ENCODE measurements at regions not wholly inside any gene's neighbourhood (a gene's known extent, or its start where the extent isn't known, plus 50 kb on each side); places are given as distances from the start of the nearest gene placed in this dataset.

DNA sequence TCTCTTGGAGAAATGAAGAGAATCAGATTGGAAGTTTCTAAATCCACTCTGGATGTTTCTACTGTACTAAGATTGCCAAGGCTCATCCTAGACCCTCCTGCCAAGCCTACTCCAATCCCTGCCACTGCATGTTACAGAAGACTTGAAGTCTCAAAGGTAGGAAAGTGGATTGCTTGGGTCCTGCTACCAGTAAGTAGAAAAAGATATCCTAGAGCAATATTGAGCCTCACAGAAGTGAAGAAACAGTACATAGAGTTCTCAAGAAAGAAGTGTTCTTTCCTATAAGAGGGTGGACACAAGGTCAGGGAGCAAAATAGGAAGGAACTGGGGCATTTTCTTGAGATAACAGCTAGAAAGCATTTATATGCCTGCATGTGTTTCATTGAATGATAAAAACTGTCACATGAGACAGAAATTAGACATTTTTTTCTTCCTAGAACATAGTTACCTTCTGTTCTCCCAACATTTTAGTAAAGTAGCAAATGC is 232.9 kb downstream of the RBM43 start:
- FAIRE-seq, result no peak

DNA sequence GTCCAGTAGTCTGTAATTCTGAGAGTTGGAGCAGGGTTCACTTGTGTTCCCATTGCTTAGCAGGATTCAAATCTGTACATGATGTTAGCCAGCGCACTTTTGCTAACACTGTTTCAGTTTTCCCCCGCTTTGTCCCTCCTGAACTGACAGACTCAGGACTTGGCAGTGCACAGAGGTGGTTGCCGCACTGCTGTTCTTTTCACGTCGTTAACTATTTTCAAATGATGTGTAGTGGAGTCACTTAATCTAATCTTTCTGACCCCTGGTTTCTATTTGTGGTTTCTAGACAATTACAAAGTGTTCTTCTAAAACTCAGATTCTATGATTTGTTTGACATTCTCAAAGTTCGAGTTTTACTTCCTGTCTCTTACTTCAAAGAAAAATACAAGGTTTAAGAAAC is 234.5 kb downstream of the RBM43 start:
- no peak for FAIRE-seq

DNA sequence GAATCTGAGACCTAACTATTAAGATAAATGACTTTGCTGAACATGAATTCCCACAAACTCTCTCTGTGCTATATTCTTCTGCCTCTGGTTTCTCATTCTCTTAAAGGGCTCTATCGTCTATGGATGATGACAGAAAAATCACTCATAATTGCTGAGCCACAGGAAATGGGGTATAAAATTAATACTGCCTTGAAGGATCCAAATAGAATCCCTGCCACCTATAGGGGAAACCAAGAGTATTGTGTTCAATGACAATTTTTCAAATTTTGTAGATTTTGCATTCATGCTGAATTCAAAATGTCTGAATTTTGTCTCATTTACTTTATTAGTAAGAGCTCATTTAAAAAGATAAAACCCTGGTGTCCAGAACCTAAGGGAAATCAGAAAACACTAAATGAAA is 235.8 kb downstream of the RBM43 start:
- no peak for FAIRE-seq

GRCh38 chr2:151024696-151025251 is 236.9 kb downstream of the RBM43 start:
- FAIRE-seq, result no peak

DNA sequence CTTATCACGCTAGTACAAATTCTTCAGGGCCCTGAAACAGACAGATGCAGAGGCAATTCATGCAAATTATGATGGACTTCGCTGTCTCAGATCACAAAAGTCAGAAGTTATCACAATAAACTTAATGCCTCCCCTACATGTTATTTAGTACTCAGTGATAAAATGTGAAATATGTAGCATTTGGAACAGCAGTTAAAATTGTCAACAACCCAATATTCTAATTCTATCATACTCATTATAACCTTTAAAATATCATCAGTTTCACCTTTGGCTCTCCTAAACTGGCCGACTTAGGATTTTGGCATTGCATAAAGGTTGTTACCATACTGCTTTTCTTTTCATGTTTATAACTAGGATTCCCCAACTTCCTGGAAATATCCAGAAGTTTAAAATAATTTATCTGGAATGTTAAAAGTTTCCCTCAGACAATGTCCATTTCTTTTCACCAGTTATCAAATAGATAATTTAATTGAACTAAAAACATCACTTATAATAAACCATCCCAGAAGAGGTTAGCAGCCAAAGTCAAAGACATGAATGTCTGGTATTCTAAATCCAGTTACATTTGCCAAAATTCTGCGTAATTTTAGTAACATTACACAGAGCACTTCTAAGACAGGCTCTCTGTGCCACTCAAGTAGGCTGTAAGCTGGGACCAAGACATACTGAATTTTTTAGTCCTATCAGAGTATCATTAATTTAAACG is 239.8 kb downstream of the RBM43 start:
- FAIRE-seq, result peak; percentile 66

DNA sequence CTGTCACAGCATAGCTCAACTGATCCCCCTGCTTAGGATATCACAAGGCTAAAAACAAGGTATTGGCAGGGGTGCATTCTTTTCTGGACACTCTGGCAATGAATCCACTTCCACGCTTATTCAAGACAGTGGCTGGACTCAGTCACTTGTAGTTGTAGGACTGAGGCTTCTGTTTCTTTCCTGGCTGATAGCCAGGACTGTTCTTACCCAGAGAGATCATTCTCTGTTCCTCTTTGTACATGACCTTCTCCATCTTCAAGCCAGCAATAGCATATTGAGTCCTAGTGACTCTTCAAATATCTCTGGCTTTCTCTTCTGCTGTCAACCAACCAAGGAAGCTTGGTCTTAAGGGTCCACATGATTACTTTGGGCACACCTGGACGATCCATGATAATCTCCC is 241.3 kb downstream of the RBM43 start:
- FAIRE-seq, result no peak

DNA sequence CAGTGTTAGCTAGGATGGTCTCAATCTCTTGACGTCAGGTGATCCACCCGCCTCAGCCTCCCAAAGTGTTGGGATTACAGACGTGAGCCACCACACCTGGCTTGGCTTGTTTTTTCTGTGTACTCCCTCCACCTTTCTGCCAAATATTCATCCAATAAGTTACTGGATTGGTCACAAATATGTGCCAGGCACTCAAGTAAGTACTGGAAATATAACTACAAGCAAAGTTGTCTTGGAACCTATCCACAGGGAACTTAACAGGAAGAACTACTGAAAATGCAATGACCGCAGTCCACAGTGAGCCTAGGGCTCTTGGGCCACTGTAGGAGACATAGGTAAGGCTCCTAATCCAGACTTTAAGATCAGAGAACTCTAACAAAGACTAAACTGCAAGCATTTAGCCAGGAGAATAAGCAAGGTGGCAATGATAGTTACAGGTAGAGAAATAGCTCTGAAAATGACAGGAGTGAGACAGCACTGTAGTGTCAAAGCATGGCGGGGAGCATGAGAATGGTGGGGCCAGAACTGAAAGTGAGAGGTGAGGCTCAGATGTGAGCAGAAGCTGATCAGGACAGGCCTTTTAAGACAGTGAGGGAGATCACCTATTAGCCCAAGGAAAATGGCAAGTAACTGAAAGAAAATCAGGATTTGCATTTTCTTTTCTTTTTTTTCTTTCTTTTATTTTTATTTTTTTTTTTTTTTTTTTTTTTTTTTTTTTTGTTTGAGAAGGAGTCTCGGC is 252.1 kb downstream of the RBM43 start:
- peak; percentile 98 for FAIRE-seq

GRCh38 chr2:151007365-151007764 is 254.3 kb downstream of the RBM43 start:
- no peak for FAIRE-seq

DNA sequence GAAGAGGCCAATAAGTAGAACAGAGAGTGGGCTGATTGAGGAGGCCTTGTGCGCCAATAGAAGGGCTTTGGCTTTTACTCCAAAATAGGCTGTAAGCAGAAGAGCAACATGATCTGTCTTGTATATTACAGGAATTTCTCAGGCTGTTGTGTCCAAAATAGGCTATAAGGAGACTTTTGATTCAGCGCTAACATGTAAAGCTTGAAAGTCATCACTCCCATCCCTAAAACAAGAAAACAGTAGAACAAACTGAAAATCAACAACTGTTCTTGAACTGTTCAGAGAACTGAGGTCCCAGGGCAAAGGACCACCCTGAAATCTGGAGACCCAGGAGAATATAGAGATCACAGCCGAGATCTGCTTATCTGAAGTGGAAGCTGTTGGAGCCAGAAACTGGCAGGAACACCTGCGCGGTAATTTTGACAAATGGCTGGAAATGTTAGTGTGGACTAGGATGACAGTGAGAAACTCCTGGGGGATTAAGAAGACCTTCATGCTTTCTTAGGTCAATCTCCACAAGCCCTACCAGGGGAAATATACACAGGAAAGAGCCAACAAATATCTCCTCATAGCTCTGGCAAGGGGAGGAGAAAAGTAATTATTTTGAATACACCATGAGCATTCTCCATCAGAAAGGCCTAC is 258.6 kb downstream of the RBM43 start:
- no peak for FAIRE-seq

DNA sequence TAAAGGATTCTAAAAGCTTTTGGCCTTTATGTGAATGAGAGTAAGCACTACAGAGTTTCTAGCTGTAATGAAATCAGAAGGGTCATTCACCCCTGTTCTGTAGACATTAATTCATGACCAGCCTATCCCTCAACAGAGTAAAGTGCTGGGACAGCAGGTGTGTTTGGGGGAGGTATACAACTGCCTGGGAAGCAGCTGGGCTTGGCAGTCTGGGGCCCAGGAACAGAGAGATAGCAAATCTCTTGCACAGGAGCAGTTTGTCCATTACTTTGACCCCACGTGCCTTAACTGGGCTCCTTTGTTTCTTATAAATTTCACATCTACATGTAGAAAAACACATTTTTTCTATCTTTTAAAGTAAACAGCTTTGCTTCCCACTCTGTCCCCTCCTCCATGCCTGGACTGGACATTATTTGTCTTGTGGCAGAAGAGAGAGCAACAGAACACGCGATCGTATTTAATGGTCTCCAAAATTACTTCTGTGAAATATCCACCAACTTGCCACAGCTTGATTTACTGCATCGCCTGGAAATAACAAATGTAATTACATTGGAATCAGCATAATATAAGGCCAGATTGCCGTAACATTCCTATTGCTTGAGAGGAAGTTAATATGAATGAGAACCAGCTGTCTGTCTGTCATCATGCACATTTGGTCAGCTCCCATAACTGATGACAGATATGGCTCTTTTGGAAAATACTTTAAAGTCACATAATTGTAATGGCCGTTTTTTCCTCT is 263.8 kb downstream of the RBM43 start:
- FAIRE-seq, result no peak

DNA sequence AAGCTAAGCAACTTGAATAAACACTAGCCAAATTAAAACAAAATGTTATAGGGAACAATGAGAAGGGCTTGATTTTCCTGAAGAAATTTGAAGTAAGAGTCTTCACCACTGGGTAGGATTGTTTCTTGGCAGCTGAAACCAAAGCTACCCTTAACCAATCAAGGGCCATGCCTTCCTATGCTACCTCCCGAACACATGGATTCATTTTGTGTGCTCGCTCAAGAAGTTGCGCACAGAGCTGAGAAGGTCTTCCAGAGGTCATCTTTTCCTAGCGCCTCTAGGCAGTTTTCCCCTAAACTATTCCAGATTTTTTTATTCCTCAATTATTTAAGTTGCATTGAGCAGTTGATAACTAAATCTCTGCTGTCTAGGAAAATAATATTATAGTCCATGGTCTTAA is 264.6 kb downstream of the RBM43 start:
- FAIRE-seq, result no peak

- FAIRE-seq, result no peak
These were observed 267.6 kb downstream of the RBM43 start for GRCh38 chr2:150994076-150994475.

- FAIRE-seq, result no peak
These were observed 271.7 kb downstream of the RBM43 start for GRCh38 chr2:150989969-150990368.

DNA sequence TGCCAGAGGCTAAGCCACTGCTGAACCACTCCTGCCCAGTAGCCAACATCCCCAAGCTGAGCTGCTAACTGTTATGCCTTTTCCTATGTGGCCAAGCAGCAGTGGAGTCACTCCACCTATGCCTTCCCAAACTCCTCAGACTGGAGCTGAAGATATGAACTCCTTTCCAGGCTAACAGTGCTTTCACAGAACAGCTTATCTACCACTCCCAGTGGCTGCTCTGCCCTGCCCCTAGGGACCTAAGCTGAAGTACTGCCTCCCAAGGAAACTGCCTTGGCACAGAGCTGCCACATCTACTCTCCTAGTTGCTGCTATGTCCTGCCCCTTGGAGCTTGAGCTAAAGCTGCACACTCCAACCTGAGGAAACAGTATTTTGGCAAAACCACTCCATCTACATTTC is 275.9 kb downstream of the RBM43 start:
- FAIRE-seq, result no peak

DNA sequence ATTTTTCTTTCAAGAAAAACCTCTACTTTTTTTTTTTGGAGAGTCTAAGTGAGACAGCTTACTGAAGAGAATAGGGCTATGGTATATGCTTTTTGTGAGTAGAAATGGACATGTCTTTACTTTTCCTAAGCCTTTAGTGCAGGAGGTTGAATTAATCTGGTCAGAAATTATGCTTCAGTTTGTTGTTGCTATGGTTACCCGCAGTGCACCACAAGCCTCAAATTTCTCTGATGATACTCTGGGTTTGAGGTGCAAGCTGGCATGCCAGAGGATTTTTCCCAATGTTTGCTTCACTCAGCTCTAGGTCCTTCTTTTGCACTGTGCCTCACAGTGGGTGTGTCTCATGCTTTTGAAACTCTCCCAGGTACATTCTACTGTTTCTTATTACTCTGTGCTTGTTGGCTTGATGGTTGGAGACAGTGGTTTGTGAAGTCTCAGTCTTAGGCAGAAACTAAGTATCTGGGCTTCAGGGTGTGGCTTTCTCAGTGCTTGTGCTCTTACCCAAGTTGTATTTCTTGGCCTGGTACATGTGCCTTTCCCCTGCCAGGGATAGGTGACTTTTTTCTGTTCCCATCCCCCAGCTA is 278.3 kb downstream of the RBM43 start:
- FAIRE-seq, result no peak

DNA sequence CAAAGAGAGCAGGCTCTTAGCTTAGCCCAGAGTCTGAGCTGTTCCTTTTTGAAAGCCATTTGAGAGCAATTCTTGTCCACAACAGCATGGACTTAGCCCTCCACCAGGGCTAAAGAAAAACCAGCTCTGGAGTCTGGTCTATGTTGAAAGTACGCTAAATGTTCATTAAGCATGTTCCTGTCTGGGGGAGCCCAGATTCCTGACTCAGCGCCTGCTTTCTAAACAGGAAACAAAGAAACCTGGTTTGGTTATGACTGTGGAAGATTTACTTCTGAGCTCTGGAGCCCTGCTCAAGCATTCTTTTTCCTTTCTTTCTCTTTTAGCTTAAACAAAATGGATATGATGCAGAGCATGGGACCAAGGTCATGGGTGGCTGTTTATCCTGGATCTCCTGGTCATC is 279.8 kb downstream of the RBM43 start:
- no peak for FAIRE-seq

GRCh38 chr2:150978053-150978452 is 283.6 kb downstream of the RBM43 start:
- FAIRE-seq, result no peak

DNA sequence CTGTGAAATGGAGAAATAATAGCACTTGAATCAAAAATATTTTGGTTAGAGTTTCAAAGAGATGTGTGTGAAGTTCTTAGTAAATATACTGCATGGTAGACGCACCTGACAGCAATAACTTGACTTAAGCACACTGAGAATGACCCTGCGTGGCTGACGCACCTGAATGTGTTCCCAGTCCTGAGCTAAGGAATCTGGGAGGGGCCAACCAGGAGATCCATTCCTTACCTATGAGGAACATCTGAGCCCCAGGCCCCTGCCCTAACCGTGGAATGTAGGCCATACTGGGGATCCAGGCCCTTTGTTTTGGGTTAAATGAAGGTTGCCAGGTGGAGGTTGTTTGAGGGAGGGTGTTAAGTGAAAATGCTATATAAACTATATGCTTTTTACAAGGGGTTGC is 284.4 kb downstream of the RBM43 start:
- FAIRE-seq, result no peak

GRCh38 chr2:150976604-150977003 is 285.1 kb downstream of the RBM43 start:
- no peak for FAIRE-seq

DNA sequence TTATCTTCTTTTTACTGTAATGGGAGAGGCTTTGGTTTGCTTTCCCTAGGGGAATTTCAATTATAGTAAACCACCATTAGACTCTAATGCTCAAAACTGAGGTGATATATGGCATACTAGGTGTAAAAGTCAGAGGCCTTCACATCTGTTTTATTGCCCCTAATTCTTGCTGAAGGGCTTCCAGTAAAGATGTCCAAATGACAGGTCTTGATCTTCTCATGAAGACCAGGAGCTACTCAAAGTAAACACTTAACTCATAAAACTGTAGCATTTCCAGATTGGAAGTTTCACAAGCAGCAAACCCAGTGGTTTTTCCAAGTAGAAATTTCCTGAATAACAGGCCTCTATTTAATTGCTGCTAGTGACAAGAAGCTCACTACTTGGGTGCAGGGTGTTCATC is 286.8 kb downstream of the RBM43 start:
- FAIRE-seq, result no peak

- FAIRE-seq, result no peak
These were observed 287.4 kb downstream of the RBM43 start for GRCh38 chr2:150974234-150974633.

- FAIRE-seq, result no peak
These were observed 289.8 kb downstream of the RBM43 start for GRCh38 chr2:150971910-150972309.

- no peak for FAIRE-seq
These were observed 298.3 kb downstream of the RBM43 start for GRCh38 chr2:150963336-150963735.
